ENCODE measurements at regions not wholly inside any gene's neighbourhood (a gene's known extent, or its start where the extent isn't known, plus 50 kb on each side); places are given as distances from the start of the nearest gene placed in this dataset.

- Histone ChIP-seq H3K4me3 (ENCODE audit: low read length) (no peak overlapping the region), H3K36me3 (ENCODE audit: insufficient read depth, low read length) (no peaks in the 10 kb centered on the region), H3F3A (ENCODE audit: insufficient read depth, low read length, poor library complexity, severe bottlenecking) (no peaks in the 10 kb centered on the region), H3K4me2 (ENCODE audit: low read length) (no peak overlapping the region), H3K79me2 (replicated peaks; ENCODE audit: insufficient read depth, low read length) (no peaks in the 10 kb centered on the region), H4K20me1 (ENCODE audit: insufficient read depth) (no peaks in the 10 kb centered on the region), H2AFZ (ENCODE audit: low read depth, low read length) (no peak overlapping the region), H3K27ac (ENCODE audit: low read length) (no peak overlapping the region), H3K9ac (ENCODE audit: low read length) (no peak overlapping the region), H3K9me2 (ENCODE audit: insufficient read depth, low read length) (no peaks in the 10 kb centered on the region), H3K27me3 (ENCODE audit: insufficient read depth, low read depth, low read length) (no peaks in the 10 kb centered on the region), H3K9me3 (ENCODE audit: low read length) (no peaks in the 10 kb centered on the region)
- no peak for TF ChIP-seq EZH2 (IDR thresholded peaks at IDR 0.05; ENCODE audit: borderline replicate concordance, insufficient read depth, low read length, poor library complexity, severe bottlenecking)
- TF ChIP-seq, protein P1, sequence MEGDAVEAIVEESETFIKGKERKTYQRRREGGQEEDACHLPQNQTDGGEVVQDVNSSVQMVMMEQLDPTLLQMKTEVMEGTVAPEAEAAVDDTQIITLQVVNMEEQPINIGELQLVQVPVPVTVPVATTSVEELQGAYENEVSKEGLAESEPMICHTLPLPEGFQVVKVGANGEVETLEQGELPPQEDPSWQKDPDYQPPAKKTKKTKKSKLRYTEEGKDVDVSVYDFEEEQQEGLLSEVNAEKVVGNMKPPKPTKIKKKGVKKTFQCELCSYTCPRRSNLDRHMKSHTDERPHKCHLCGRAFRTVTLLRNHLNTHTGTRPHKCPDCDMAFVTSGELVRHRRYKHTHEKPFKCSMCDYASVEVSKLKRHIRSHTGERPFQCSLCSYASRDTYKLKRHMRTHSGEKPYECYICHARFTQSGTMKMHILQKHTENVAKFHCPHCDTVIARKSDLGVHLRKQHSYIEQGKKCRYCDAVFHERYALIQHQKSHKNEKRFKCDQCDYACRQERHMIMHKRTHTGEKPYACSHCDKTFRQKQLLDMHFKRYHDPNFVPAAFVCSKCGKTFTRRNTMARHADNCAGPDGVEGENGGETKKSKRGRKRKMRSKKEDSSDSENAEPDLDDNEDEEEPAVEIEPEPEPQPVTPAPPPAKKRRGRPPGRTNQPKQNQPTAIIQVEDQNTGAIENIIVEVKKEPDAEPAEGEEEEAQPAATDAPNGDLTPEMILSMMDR (IDR thresholded peaks at IDR 0.05; ENCODE audit: poor library complexity, severe bottlenecking): no peak
- no peak for TF ChIP-seq MXI1 (conservative IDR thresholded peaks at IDR 0.05; ENCODE audit: poor library complexity, severe bottlenecking)
- TF ChIP-seq EP300 (conservative IDR thresholded peaks at IDR 0.05; ENCODE audit: poor library complexity, severe bottlenecking): no peak
- no peak for TF ChIP-seq SMC3 (conservative IDR thresholded peaks at IDR 0.05; ENCODE audit: poor library complexity)
- TF ChIP-seq, protein P2, sequence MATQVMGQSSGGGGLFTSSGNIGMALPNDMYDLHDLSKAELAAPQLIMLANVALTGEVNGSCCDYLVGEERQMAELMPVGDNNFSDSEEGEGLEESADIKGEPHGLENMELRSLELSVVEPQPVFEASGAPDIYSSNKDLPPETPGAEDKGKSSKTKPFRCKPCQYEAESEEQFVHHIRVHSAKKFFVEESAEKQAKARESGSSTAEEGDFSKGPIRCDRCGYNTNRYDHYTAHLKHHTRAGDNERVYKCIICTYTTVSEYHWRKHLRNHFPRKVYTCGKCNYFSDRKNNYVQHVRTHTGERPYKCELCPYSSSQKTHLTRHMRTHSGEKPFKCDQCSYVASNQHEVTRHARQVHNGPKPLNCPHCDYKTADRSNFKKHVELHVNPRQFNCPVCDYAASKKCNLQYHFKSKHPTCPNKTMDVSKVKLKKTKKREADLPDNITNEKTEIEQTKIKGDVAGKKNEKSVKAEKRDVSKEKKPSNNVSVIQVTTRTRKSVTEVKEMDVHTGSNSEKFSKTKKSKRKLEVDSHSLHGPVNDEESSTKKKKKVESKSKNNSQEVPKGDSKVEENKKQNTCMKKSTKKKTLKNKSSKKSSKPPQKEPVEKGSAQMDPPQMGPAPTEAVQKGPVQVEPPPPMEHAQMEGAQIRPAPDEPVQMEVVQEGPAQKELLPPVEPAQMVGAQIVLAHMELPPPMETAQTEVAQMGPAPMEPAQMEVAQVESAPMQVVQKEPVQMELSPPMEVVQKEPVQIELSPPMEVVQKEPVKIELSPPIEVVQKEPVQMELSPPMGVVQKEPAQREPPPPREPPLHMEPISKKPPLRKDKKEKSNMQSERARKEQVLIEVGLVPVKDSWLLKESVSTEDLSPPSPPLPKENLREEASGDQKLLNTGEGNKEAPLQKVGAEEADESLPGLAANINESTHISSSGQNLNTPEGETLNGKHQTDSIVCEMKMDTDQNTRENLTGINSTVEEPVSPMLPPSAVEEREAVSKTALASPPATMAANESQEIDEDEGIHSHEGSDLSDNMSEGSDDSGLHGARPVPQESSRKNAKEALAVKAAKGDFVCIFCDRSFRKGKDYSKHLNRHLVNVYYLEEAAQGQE (IDR thresholded peaks at IDR 0.05; ENCODE audit: borderline replicate concordance): no peak
- no peak for TF ChIP-seq RAD21 (conservative IDR thresholded peaks at IDR 0.05)
- no peak for TF ChIP-seq POLR2AphosphoS5 (IDR thresholded peaks at IDR 0.05)
- TF ChIP-seq TAF1 (IDR thresholded peaks at IDR 0.05; ENCODE audit: low read depth): no peak
Observed at GRCh38 chr12:124131659-124132058, 158.6 kb downstream of the ZNF664 start.

DNA sequence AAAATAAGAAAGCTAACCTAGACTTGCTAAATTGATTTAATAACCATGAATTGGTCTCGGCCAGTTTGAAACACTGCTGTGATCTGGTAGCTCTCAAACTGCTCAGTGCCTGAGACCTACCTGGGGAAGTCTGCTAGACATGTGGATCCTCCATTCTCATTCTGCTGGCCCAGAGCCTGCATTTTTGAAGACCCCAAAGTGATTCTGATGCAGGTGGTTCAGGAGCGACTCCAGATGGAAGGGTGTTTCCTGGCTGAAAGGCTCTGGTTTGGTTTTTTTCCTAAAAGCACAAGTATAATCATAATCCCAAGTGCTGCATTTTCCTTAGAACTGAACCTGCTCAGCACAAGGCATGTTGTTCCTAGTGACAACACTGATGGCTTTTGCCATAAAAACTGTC is 159.5 kb downstream of the ZNF664 start:
- no peaks in the 10 kb centered on the region for H4K20me1 ChIP-seq (ENCODE audit: insufficient read depth)
- H3K4me2 ChIP-seq (ENCODE audit: low read length): no peak overlapping the region
- H3K9me3 ChIP-seq (ENCODE audit: low read length): no peaks in the 10 kb centered on the region
- H2AFZ ChIP-seq (ENCODE audit: low read depth, low read length): no peak overlapping the region
- no peak overlapping the region for H3K27ac ChIP-seq (ENCODE audit: low read length)
- TF ChIP-seq EP300 (conservative IDR thresholded peaks at IDR 0.05; ENCODE audit: poor library complexity, severe bottlenecking): no peak
- H3K9me2 ChIP-seq (ENCODE audit: insufficient read depth, low read length): no peaks in the 10 kb centered on the region
- H3F3A ChIP-seq (ENCODE audit: insufficient read depth, low read length, poor library complexity, severe bottlenecking): no peaks in the 10 kb centered on the region
- H3K79me2 ChIP-seq (replicated peaks; ENCODE audit: insufficient read depth, low read length): no peaks in the 10 kb centered on the region
- no peaks in the 10 kb centered on the region for H3K36me3 ChIP-seq (ENCODE audit: insufficient read depth, low read length)
- H3K9ac ChIP-seq (ENCODE audit: low read length): no peak overlapping the region
- no peaks in the 10 kb centered on the region for H3K27me3 ChIP-seq (ENCODE audit: insufficient read depth, low read depth, low read length)
- no peak overlapping the region for H3K4me3 ChIP-seq (ENCODE audit: low read length)

DNA sequence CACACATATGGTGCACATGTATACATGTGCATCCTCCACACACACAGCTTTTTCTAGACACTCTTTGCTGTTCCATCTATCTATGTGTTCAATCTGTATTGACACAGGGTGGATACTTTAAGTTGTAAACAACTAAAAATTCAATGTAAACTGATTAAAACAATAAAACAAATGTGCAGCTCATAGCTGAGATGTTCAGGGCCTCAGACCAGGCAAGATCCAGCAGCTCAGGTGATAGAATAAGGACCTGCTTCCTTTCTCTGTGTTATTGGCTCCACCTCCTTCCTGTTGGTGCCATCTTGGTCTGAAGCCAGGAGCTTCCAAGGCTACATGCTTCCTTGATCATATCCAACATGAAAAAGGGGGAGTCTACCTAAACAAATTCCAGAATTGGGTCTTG is 158.1 kb upstream of the RFLNA start:
- Histone ChIP-seq H4K20me1 (ENCODE audit: insufficient read depth) (no peaks in the 10 kb centered on the region), H3K27ac (ENCODE audit: low read length) (no peak overlapping the region), H2AFZ (ENCODE audit: low read depth, low read length) (no peak overlapping the region), H3K36me3 (ENCODE audit: insufficient read depth, low read length) (no peaks in the 10 kb centered on the region), H3K79me2 (replicated peaks; ENCODE audit: insufficient read depth, low read length) (no peaks in the 10 kb centered on the region), H3K4me3 (ENCODE audit: low read length) (no peak overlapping the region), H3K9ac (ENCODE audit: low read length) (no peak overlapping the region), H3K27me3 (ENCODE audit: insufficient read depth, low read depth, low read length) (no peaks in the 10 kb centered on the region), H3K9me3 (ENCODE audit: low read length) (no peaks in the 10 kb centered on the region), H3K9me2 (ENCODE audit: insufficient read depth, low read length) (no peaks in the 10 kb centered on the region), H3K4me2 (ENCODE audit: low read length) (no peak overlapping the region), H3F3A (ENCODE audit: insufficient read depth, low read length, poor library complexity, severe bottlenecking) (no peaks in the 10 kb centered on the region)
- TF ChIP-seq EZH2 (IDR thresholded peaks at IDR 0.05; ENCODE audit: borderline replicate concordance, insufficient read depth, low read length, poor library complexity, severe bottlenecking) (no peak), POLR2AphosphoS5 (IDR thresholded peaks at IDR 0.05) (no peak), EP300 (conservative IDR thresholded peaks at IDR 0.05; ENCODE audit: poor library complexity, severe bottlenecking) (no peak), TAF1 (IDR thresholded peaks at IDR 0.05; ENCODE audit: low read depth) (no peak), RAD21 (conservative IDR thresholded peaks at IDR 0.05) (no peak), MXI1 (conservative IDR thresholded peaks at IDR 0.05; ENCODE audit: poor library complexity, severe bottlenecking) (no peak), SMC3 (conservative IDR thresholded peaks at IDR 0.05; ENCODE audit: poor library complexity) (no peak)
- TF ChIP-seq, protein P1 (IDR thresholded peaks at IDR 0.05; ENCODE audit: poor library complexity, severe bottlenecking): no peak
- TF ChIP-seq, protein P2 (IDR thresholded peaks at IDR 0.05; ENCODE audit: borderline replicate concordance): no peak

All from neural cell (in vitro differentiated cells).